GM12801 (cell line): ENCODE measurements at regions not wholly inside any gene's neighbourhood (a gene's known extent, or its start where the extent isn't known, plus 50 kb on each side); places are given as distances from the start of the nearest gene placed in this dataset.

ENCODE experiments used
- TF ChIP-seq, protein P1 (sequence below): IDR thresholded peaks from one replicate; pipeline ENCODE4 v1.5.1; 2011; ENCODE audit warnings: control low read depth; ENCODE audit not compliant: insufficient read length; ENCODE audit errors: extremely low read depth

DNA sequence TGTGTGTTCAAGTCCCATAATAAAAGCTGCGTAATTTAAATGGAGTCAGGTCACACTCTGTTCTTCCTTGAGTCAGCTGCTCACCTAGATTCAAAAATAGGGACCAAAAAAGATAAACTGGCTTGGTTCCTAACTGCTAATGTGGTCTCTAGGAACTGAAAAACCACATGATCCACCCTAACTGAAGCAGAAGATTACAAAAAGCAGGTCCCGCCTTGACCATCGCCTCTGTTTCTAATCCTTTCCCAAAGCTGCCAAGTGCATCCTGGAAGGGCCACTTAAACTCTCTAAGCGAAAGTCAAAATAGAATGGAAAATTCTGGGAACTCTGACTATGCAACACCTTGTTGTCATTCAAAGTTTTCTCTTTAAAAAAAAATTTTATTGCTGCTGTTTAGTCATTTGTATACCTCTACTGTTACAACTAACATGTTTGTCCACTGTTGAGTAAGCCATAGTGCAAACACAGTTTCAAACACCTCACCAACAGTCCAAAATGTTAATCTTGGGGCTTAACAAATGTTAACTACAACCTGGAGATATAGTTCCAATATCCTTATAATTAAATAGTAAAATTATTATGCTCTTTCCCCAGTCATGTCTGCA lies 88.9 kb upstream of the THBS1 start:
- TF ChIP-seq, protein P1, sequence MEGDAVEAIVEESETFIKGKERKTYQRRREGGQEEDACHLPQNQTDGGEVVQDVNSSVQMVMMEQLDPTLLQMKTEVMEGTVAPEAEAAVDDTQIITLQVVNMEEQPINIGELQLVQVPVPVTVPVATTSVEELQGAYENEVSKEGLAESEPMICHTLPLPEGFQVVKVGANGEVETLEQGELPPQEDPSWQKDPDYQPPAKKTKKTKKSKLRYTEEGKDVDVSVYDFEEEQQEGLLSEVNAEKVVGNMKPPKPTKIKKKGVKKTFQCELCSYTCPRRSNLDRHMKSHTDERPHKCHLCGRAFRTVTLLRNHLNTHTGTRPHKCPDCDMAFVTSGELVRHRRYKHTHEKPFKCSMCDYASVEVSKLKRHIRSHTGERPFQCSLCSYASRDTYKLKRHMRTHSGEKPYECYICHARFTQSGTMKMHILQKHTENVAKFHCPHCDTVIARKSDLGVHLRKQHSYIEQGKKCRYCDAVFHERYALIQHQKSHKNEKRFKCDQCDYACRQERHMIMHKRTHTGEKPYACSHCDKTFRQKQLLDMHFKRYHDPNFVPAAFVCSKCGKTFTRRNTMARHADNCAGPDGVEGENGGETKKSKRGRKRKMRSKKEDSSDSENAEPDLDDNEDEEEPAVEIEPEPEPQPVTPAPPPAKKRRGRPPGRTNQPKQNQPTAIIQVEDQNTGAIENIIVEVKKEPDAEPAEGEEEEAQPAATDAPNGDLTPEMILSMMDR, result no peak

DNA sequence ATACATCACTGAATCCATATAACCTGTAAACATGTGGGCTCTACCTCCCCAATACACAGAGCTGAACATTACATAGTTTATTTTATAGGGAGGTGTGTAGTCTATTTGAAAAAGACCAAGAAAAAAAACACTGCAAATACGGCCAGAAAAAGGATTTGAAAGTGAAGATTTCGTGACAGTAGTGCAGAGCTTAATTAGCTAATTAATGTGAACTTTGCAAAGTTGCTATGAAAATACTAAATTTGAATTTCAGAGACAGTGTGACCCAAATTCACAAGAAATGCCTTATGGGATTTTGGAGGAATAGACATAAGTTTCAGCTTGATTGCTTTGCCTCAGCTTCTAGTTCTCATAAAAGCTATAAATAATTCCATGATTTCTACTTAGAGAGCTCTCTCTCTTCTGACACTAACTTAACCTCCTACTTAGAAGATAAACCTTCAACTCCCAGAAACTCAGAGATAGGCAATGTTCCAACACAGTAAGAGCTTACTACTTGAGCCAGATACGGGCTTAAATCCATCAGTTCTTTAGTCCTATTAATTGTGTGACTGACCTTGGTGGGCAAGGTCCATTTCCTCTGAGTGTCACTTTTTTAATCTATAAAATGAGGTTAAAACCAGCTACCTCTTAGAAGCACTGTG lies 87.3 kb upstream of the THBS1 start:
- TF ChIP-seq, protein P1, result no peak

DNA sequence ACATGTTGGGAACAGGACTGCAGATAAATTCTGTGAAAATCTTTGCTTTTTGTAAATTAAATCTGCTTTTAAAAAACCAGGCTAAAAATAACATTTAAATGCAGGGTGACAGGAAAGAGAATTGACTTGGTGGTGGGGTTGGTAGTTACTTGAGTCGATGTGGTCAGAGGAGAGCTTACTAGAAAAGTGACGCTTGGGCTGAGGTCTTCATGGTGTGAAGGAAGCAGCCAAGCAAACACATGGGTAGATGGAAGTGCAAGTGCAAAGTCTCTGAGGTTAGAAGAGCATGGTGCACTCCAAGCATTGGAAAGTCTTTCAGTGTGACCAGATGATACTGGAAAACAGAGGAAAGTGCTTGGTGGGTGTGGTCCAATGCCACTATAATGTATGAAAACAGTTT lies 86.4 kb upstream of the THBS1 start:
- TF ChIP-seq, protein P1, result no peak

DNA sequence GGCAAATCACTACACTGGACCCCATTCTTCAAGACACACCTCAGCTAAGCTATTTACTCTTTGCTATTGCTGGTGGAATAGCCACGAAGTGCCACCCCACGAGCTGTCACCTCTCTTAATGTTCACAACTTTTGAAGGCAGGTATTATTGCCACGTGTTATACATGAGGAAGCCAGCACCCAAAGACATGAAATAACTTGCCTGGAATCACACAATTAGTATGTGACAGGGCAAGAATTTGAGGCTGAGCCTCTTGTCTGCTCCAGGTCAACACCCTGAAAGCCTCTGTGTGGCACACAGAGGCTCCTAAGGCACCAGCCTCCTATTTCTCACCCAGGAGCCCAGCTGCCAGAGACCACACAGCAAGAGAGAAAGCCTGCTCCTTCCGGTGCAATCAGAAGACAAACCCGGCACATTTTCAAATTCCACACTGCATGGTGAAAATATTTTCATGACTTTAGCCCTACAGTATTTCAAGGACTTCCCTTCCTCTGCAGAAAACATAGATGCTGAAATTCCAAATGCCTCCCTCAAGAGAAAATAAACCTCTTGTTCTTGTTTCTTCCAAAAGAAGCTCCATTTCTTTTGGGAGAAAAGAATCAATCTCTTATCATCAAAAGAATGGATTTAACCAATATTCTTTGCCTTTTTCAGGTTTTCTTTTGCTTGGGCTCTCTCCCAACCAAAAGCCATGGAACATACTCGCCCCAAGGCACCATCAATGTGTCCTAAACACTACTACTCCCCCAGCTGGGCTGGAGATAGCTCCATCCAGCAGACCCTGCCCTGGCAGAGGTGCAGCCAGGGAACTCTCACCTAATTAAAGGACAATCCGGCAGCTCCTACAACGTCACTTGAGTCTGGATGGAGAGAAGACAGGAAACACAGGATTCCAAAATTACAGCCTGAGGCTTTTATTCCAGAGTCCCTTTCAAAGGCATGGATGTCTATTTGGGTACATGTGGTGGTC lies 84.7 kb upstream of the THBS1 start:
- TF ChIP-seq, protein P1, result no peak

DNA sequence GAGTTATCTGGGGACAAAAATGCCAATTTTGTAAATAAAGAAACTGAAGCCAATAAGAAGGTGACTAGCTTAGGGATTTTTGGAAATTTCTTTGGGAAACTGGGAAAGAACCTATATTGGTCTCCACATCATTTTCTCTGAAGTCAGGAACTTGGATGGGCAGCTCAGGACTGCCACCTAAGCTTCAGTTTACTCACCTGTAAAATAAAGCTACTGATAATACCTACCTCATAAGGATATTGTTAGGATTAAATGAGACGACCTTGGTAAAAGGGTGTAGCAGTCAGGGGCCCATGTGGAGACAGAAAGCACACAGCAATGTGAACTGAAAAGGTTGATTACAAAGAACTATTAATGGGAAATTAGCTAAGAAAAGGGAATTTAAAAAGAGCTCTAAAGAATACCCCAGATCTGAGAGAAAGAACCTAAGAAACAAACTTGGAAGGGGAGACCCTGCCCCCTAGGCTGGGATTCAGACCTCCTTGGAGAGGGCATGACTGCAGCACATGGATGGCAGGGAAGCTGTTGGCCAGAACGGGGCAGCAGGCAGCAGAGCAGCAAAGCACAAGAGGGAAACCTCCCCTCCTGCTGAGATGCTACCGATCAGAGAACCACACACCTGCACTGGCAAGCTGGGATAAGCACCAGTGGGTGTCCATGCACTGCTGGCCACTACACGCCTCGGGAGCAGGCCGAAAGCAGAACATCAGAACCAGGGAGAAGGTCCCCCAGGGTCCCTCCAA lies 83.7 kb upstream of the THBS1 start:
- TF ChIP-seq, protein P1, result no peak

DNA sequence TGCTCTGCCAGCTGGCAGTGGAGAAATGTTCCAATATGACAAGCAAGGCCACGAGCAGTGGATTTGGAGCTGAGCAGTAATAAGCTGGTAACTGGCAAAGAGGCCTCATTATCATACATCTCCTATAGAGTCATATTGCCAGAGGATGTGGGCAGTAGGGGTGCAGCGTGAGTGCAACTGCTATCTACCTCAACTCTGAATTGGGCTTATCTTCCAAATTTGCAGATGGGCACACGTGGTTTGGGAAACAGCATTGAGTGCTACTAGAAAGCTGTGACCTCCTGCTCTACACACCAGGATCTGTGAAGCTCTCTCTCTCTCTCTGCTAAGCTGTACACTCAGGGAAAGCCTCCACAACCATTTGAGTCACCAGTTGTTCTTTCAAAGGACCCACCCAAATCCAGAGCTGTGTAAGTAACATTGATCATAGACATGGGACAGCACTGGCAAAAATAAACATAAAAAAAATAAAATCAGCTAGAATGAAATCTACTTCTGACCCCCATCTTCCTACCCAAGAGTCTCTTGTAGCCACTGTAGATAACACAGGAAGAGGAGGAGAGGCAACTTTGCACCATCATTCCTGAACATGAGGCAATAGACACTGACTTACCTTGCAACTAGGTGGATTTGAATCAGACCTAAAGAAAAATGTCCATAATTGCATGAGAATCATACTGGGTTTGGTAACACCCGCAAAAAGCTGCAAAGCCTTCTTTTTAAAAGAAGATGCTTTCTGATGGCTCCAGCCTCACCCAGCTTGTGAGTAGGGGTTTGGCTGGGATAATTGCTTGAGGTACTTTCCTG lies 82.9 kb upstream of the THBS1 start:
- TF ChIP-seq, protein P1, result no peak
